DMS53 (cell line): ENCODE measurements at regions not wholly inside any gene's neighbourhood (a gene's known extent, or its start where the extent isn't known, plus 50 kb on each side); places are given as distances from the start of the nearest gene placed in this dataset.
"Not testable (repeated sequence)": the region's sequence is repeated elsewhere in the genome, so short reads cannot be mapped to it uniquely, and the experiment has no call there.

Experiments
- DNase-seq: peaks from one replicate; lab custom pipeline; 2025; lab: John Stamatoyannopoulos, UW

DNA sequence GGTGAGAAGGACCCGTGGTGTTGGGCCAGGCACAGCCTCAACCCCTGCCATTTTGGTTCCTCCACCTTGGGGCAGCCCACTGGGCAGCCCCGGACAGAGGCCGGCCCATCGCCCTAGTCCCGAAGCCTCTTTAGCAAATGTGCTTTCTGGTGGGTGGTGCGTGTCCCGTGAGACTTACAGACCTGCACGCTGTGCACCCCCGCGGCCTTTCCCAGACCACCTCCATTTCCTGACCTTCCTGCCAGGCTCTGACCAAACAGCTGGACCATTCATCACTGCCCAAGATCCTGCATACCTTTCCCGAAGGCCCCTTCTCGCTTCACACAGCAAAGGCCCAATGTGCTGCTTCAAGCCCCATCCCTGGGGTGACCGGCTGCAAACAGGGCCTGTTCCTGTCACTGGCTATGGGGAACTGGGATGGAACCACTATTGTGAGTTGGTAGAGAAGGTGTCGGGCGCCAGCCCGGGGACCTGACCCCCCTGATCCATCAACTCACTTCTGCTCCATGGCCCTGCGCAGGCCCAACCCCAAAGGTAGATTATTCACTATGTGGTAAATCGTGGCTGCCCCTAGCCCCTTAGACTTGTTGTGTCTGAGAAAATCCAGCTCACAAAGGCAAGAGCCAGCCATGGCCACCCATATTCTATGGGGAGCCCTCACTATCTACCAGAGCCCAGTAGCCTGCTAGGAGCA is 341.0 kb downstream of the EIPR1 start:
- no peak for DNase-seq

DNA sequence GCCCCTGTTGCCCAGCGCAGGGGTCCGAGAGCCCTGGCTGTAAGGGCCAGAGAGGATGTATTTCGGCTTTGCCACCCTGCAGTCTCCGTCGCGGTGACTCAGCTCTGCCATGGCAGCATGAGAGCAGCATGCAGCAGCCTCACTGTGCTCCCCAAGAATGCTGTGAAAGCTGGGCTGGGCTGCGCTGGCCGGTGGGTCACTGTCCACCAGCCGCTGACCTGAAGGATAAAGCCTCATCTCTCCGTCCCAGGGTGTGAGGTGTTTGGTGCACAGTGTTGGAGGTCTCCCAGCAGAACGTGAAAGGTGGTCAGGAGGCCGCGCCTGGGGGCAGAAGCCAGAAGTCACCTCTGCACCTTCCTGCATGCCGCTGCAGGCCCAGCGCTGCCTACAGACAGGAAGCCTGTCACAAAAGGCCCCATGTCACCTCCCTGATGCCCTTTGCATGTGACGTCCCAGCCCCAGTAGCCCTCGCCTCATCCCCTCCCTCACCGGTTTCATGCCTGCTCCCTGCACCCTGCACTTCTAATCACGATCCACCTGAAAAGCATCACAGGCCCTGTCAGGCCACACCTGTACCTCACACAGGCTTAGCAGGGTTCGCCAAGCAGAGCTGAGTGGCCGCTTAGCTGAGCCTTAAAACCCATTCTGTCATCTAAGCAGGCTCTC is 342.1 kb downstream of the EIPR1 start:
- no peak for DNase-seq

- no peak for DNase-seq
Measured at GRCh38 chr2:3034856-3035255, 342.8 kb downstream of the EIPR1 start.

DNA sequence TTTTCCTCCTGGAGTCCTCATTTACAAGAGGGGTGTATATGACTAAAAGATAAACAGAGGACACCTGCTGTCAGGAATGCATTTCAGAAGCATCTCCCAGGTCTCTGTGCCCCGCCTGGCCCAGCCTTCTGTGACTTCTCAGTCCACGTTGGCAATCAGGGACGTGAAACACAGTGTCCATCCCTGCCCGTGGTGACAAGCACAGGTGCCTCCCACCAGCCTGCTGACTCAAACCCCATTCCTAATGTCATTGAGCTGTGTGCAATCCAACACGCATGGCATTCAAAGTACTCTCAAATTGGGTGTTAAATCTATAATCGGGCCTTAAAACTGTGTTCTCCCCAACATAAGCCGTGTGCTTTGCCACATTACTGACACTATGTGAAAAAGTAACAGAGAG is 343.2 kb downstream of the EIPR1 start:
- peak; percentile 2 for DNase-seq

- no peak for DNase-seq
Measured at GRCh38 chr2:3033315-3033714, 344.3 kb downstream of the EIPR1 start.

- DNase-seq = not testable (repeated sequence)
Measured at GRCh38 chr2:3030791-3031190, 346.8 kb downstream of the EIPR1 start.

DNA sequence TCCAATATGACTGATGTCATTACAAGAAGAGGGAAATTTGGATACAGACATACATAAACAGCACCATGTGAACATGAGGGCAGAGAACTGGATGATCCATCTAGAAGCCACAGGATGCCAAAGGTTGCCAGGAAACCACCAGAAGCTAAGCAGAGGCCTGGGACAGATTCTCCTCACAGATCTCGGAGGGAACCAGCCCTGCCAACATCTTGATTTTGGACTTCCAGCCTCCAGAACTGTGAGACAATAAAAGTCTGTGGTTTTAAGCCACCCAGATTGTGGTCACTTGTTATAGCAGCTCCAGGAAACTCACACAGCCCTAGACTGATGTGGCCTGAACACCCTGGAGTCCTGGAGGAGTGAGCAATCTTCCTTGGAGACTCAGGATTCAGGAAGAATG is 351.6 kb downstream of the EIPR1 start:
- no peak for DNase-seq

- no peak for DNase-seq
Measured at GRCh38 chr2:3025261-3025660, 352.4 kb downstream of the EIPR1 start.

DNA sequence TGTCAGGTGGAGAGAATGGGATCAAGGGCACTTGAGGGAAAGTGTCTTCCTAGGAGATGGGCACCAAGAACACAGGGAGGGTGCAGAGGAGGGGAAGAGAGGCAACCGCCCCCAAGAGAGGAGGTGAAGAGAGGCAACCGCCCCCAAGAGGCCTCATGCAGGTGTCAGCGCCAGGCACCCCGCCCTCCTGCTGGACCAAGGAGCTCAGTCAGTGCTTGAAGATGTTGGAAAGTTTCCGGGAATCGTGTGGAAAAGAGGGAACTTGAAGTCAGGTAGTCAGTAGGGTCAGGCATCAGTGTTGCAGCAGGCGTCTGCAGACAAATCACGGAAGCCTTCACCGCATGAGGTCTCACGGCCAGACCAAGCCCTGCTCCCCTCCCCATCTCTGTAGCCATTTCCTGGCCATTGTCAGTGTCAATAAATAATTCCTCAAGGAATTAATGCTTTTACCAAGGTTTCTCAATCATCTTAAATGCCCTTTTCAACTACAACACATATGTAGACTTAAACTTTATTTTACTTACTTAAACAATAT is 353.1 kb downstream of the EIPR1 start:
- no peak for DNase-seq

GRCh38 chr2:3023531-3023930 is 354.1 kb downstream of the EIPR1 start:
- DNase-seq = no peak

GRCh38 chr2:3022841-3023372 is 354.7 kb downstream of the EIPR1 start:
- no peak for DNase-seq

DNA sequence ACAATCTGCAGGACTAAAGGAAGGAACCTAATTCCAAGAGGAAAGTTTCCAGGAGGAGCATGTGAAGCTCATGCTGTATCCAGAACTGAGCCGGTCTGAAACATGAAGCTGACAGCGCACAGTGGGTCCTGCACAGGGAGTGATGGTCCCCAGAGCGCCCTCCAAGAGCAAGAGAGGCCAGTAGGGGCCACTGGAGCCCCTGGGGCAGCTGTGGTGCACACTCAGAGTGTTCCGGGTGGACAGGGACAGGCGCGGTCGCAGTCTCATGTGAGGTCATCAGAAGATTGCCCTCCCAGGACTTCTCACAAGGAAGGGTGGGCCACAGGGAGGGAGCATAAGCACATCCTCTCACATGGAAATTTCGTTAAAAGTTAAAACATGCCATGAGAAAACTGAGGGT is 355.9 kb downstream of the EIPR1 start:
- no peak for DNase-seq

GRCh38 chr2:3010001-3010400 is 367.6 kb downstream of the EIPR1 start:
- no peak for DNase-seq

- no peak for DNase-seq
Measured at GRCh38 chr2:3009483-3009882, 368.1 kb downstream of the EIPR1 start.

- DNase-seq = no peak
Measured at GRCh38 chr2:3009005-3009404, 368.6 kb downstream of the EIPR1 start.

DNA sequence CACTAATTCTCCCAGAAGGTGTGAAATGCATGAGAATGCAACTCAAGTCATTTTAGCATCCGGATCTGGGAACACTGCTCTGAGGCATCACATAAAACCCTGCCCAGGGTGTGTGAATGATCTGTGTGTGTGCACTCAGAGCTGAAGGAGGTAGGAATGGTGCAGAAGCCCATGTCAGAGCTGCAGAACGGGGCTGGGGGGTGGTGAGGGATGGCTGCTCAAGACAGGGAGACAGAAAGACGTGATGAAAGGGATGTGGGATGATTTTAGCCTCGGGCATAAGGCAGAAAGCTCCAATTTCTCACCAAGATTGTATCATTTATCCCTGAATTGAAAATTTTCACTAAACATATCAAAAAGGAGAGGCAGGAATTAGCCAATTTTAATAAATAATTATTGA is 369.1 kb downstream of the EIPR1 start:
- DNase-seq = no peak

GRCh38 chr2:3007135-3007534 is 370.5 kb downstream of the EIPR1 start:
- no peak for DNase-seq

GRCh38 chr2:3005859-3006501 is 371.6 kb downstream of the EIPR1 start:
- DNase-seq = no peak

DNA sequence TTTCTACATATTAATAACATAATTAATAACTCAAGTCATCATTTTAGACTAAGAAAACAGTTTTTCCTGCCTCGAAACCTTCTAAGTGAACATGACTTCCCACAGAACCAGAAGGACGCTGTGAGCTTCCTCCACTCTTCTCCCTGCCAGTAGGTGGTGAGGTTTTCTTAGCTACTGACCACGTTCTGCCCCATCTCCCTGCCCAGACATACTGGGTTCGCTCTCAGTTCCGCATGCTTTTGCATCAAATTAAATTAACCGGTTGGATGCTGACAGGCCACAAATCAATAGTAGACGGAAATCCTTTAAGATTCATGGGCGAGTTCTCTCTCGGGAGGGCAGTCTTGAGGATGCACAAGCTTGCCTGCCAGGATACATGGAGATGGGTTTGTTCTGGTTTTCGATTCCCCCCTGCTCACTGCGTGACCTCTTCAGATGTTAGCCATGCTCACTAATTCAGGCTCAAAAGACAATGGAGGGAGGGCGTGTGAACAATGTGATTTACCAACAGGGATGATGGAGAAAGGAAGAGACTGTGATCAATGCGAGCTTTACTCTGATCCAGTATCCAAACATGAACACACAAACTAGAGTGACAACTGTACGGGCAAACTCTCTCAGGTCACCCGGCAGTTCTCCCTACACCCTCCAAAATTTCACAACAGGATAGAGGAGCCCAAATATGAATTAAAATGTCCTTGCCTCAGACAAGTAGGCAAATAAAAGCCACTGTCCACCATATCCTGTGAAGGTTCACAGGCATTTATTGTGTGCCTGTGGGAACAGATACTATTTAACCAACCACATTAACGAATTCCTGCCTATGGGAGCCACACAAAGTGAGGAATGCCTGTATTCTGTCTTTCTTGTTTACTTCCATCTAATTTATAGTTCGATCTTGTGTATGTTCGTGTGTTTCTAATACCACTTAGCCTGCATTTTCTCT is 375.7 kb downstream of the EIPR1 start:
- DNase-seq = peak; percentile 11

- DNase-seq = no peak
Measured at GRCh38 chr2:3000968-3001367, 376.6 kb downstream of the EIPR1 start.

DNA sequence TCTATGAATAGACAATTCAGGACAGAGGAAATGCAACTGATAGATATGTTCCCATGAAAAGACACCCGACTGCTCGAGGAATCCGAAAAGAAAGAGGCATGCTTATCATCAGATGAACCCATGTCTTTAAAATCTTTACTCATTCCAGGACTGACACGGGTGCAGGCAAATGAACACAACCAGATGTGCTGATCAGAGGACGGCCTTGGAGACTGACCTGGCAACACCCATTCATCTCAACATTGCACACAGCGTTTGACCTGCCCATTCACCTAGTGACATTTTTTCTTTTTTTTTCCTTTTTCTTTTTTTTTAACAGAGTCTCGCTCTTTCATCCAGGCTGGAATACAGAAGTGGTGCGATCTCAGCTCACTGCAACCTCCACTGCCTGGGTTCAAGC is 377.5 kb downstream of the EIPR1 start:
- no peak for DNase-seq

GRCh38 chr2:2998971-2999370 is 378.6 kb downstream of the EIPR1 start:
- no peak for DNase-seq
